ENCODE measurements at regions not wholly inside any gene's neighbourhood (a gene's known extent, or its start where the extent isn't known, plus 50 kb on each side); places are given as distances from the start of the nearest gene placed in this dataset.

DNA sequence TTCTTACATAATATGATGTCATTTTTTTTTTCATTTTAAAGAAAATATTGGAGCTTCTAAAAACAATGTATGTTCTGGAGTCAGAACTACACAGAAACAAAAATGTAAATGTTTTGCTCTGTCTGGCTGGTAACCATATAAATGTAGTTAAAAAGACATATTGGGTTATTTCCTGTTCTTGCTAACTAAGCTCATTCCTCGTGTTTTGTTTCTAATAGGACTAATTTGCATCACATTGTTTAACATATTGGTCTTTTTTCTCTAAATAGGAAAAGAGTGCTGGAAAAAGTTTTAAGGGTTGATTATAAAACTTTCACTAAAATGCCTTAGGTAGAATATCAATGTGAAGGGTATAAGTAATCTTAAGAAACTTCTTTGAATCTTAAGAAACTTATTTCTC, 221.3 kb downstream of the SLC6A15 start:
- ATAC-seq = no peak
- WGBS (ENCODE audit: insufficient coverage) = no CpG with 5 or more reads among the region's 1 CpG
- no peaks in the 10 kb centered on the region for H3K36me3 ChIP-seq (ENCODE audit: control insufficient read depth, insufficient read depth, low read length)
- Mint-ChIP-seq H3K4me3 (no peak overlapping the region), H3K27me3 (ENCODE audit: low read depth in 2 of 2) (no peaks in the 10 kb centered on the region), H3K36me3 (no peaks in the 10 kb centered on the region), H3K9me3 (peaks cover 10 to 16% of the 10 kb centered on the region in 2 donors), H3K4me1 (no peaks in the 10 kb centered on the region), H3K27ac (no peak overlapping the region)
- no peak for DNase-seq
- H3K27me3 ChIP-seq (ENCODE audit: control insufficient read depth, insufficient read depth, low read length) = no peaks in the 10 kb centered on the region
- intact Hi-C loops (cut with micrococcal nuclease) = no loop called here
- H3K27ac ChIP-seq (ENCODE audit: low read length) = no peak overlapping the region
- H3K4me3 ChIP-seq (ENCODE audit: low read length) = no peak overlapping the region
- TF ChIP-seq, protein P1, sequence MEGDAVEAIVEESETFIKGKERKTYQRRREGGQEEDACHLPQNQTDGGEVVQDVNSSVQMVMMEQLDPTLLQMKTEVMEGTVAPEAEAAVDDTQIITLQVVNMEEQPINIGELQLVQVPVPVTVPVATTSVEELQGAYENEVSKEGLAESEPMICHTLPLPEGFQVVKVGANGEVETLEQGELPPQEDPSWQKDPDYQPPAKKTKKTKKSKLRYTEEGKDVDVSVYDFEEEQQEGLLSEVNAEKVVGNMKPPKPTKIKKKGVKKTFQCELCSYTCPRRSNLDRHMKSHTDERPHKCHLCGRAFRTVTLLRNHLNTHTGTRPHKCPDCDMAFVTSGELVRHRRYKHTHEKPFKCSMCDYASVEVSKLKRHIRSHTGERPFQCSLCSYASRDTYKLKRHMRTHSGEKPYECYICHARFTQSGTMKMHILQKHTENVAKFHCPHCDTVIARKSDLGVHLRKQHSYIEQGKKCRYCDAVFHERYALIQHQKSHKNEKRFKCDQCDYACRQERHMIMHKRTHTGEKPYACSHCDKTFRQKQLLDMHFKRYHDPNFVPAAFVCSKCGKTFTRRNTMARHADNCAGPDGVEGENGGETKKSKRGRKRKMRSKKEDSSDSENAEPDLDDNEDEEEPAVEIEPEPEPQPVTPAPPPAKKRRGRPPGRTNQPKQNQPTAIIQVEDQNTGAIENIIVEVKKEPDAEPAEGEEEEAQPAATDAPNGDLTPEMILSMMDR (IDR thresholded peaks at IDR 0.05) = no peak
- no peaks in the 10 kb centered on the region for H3K4me1 ChIP-seq (ENCODE audit: control insufficient read depth, insufficient read depth, low read length)
- H3K9me3 ChIP-seq (ENCODE audit: control insufficient read depth, insufficient read depth, low read length) = no peaks in the 10 kb centered on the region

DNA sequence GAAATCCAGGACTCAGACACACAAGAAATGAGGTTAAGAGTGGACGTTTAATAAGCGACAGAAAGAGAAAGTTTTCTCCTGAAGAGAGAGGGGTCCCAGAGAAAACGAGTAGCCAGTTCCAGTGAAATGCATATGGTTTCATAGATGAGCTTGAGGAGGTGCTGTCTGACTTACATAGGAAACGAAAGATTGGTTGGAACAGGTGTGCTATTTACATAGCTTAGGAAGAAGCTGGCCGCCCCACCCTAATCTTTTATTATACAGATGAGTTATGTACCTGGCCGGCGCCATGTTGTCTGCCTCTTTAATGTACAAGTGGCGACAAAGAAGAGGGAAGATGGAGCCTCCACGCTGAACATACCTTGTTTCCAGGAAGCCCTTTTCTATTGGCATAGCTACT, 223.0 kb downstream of the SLC6A15 start:
- H3K9me3 ChIP-seq (ENCODE audit: control insufficient read depth, insufficient read depth, low read length) = no peaks in the 10 kb centered on the region
- DNase-seq (no peak), ATAC-seq (no peak)
- H3K4me3 Mint-ChIP-seq = no peak overlapping the region
- no peaks in the 10 kb centered on the region for H3K36me3 Mint-ChIP-seq
- no peak overlapping the region for H3K27ac ChIP-seq (ENCODE audit: low read length)
- H3K9me3 Mint-ChIP-seq = peaks cover 8 to 14% of the 10 kb centered on the region in 2 donors
- intact Hi-C loops (cut with micrococcal nuclease) = no loop called here
- no peak overlapping the region for H3K27ac Mint-ChIP-seq
- WGBS (ENCODE audit: insufficient coverage) = 62% methylated on average over 8 of the region's 9 CpGs
- H3K4me3 ChIP-seq (ENCODE audit: low read length) = no peak overlapping the region
- H3K27me3 ChIP-seq (ENCODE audit: control insufficient read depth, insufficient read depth, low read length) = no peaks in the 10 kb centered on the region
- H3K36me3 ChIP-seq (ENCODE audit: control insufficient read depth, insufficient read depth, low read length) = no peaks in the 10 kb centered on the region
- no peaks in the 10 kb centered on the region for H3K27me3 Mint-ChIP-seq (ENCODE audit: low read depth in 2 of 2)
- H3K4me1 Mint-ChIP-seq = no peaks in the 10 kb centered on the region
- no peaks in the 10 kb centered on the region for H3K4me1 ChIP-seq (ENCODE audit: control insufficient read depth, insufficient read depth, low read length)
- TF ChIP-seq, protein P1 (IDR thresholded peaks at IDR 0.05) = no peak

DNA sequence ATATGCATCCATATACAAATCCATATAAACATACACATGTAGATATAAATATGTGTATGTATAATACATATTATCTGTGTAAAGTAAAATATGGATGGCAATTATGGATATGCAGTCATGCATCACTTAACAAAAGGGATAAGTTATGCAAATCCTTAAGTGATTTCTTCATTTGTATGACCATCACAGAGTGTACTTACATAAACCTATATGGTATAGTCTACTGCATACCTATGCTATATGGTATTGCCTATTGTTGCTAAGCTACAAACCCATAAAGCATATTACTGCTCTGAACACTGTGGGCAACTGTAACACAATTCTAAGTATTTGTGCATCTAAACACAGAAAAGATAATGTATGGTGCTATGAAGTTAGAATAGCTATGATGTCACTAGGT, 227.2 kb downstream of the SLC6A15 start:
- TF ChIP-seq, protein P1 (IDR thresholded peaks at IDR 0.05) = no peak
- intact Hi-C loops (cut with micrococcal nuclease) = no loop called here
- ATAC-seq (no peak), DNase-seq (no peak)
- Histone ChIP-seq H3K27me3 (ENCODE audit: control insufficient read depth, insufficient read depth, low read length) (no peaks in the 10 kb centered on the region), H3K4me1 (ENCODE audit: control insufficient read depth, insufficient read depth, low read length) (no peaks in the 10 kb centered on the region), H3K9me3 (ENCODE audit: control insufficient read depth, insufficient read depth, low read length) (no peaks in the 10 kb centered on the region), H3K27ac (ENCODE audit: low read length) (no peak overlapping the region), H3K4me3 (ENCODE audit: low read length) (no peak overlapping the region), H3K36me3 (ENCODE audit: control insufficient read depth, insufficient read depth, low read length) (no peaks in the 10 kb centered on the region)
- Mint-ChIP-seq H3K4me1 (no peaks in the 10 kb centered on the region), H3K27ac (no peak overlapping the region), H3K36me3 (no peaks in the 10 kb centered on the region), H3K27me3 (ENCODE audit: low read depth in 2 of 2) (no peaks in the 10 kb centered on the region), H3K9me3 (peaks cover 11 to 14% of the 10 kb centered on the region in 2 donors), H3K4me3 (no peak overlapping the region)

DNA sequence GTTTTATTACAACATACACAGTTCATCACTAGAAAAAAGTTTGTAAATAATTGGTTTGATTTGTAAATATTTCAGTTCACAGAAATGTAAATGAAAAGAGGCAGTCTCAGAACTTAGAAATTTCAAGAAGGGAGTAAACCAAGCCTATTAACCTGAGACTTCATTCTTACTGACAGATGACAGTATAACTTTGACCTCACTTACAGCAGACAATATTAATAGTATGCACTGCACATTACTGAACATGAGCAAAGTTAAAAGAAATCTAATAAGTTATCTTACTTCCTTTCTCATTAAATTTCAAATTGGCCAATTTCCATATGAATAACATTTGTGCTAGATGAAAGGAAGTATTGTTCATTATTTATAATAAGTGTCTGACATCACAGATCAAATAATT, 235.8 kb downstream of the SLC6A15 start:
- Histone ChIP-seq H3K27ac (ENCODE audit: low read length) (no peak overlapping the region), H3K36me3 (ENCODE audit: control insufficient read depth, insufficient read depth, low read length) (no peaks in the 10 kb centered on the region), H3K4me1 (ENCODE audit: control insufficient read depth, insufficient read depth, low read length) (no peaks in the 10 kb centered on the region), H3K9me3 (ENCODE audit: control insufficient read depth, insufficient read depth, low read length) (no peaks in the 10 kb centered on the region), H3K27me3 (ENCODE audit: control insufficient read depth, insufficient read depth, low read length) (no peaks in the 10 kb centered on the region), H3K4me3 (ENCODE audit: low read length) (no peak overlapping the region)
- Mint-ChIP-seq H3K36me3 (no peaks in the 10 kb centered on the region), H3K4me3 (no peak overlapping the region), H3K27me3 (ENCODE audit: low read depth in 2 of 2) (no peaks in the 10 kb centered on the region), H3K27ac (no peak overlapping the region), H3K4me1 (no peaks in the 10 kb centered on the region), H3K9me3 (peaks cover 15% of the 10 kb centered on the region in 2 donors)
- TF ChIP-seq, protein P1 (IDR thresholded peaks at IDR 0.05) = no peak
- DNase-seq (no peak), ATAC-seq (no peak)
- intact Hi-C loops (cut with micrococcal nuclease) = no loop called here

Measured in natural killer cell (primary cell).